Stromal cell of bone marrow (primary cell): ENCODE measurements at regions not wholly inside any gene's neighbourhood (a gene's known extent, or its start where the extent isn't known, plus 50 kb on each side); places are given as distances from the start of the nearest gene placed in this dataset.

Source experiments
- DNase-seq: peaks from one replicate; pipeline ENCODE4 v3.0.0-alpha.2; 2012; ENCODE audit warnings: low read depth

GRCh38 chr4:137069473-137069872, 462.8 kb downstream of the PCDH18 start:
- DNase-seq: no peak

DNA sequence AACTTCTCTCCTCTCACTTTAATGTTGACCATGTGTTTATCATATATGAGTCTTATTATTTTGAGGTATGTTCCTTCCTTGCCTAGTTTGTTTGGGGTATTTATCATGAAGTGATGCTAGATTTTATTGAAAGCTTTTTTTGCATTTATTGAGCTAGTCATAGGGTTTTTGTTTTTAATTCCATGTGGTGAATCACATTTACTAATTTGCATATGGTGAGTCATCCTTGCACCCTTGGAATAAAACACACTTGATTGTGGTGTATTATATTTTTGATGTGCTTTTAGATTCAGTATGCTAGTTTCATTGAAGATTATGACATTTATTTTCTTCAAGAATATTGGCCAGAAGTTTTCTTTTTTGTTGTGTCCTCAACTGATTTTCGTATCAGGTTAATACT, 464.6 kb downstream of the PCDH18 start:
- no peak for DNase-seq

DNA sequence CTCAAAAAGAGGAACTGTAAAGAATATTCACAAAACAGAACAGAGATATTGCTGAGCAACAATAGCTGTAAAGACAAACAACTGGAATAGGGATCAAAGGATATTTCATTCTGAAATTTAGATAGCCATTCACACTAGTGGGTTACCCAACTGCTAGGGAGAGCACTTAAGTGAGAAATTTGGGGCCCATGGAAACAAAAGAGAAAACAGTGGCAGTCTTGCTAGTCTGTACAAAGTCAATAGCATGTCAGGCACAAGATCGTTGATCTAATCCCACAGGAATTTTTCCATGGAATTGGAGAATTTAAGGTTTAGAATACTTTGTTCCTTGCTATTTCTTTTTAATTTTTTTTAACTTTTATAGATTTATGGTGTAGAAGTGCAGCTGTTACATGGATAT, 467.0 kb downstream of the PCDH18 start:
- DNase-seq: peak; percentile 28

DNA sequence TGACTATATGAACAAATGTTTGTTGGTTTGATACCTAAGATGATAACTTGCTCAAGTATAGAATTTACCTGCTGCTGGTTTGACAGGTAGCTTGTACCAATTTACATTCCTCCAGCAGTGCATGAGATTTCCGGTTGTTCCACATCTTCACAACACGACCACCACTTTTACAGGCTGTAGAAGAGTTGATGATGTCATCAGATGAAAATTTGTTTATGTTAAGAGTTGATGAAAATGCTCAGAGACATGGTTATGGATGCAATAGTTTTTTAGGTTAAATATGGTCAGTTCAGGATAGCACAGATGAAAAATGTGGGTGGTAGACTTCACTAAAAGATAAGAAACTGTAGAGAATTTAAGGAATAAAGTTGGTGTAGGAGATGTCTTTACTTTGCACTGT, 468.3 kb downstream of the PCDH18 start:
- DNase-seq: no peak

DNA sequence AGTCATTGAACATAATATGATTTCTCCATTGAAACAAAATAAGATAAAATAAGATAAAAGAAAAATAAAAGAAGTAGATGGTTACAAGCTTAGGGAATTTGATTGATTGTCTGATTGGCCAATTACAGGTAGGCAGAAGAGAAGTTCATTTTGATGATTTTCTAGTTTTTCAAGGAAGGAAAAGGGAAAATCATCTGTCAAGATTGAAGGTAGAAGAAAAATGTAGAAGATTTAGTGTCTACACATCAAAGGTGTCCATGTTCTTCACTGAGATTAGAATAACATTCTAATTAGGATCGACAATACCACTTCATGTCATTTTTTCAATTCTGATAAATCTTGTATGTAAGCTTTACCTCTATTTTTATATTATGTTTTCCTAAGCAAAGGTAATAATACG, 489.1 kb downstream of the PCDH18 start:
- DNase-seq: no peak

- DNase-seq: no peak
These were observed 492.9 kb downstream of the PCDH18 start for GRCh38 chr4:137039370-137039769.

DNA sequence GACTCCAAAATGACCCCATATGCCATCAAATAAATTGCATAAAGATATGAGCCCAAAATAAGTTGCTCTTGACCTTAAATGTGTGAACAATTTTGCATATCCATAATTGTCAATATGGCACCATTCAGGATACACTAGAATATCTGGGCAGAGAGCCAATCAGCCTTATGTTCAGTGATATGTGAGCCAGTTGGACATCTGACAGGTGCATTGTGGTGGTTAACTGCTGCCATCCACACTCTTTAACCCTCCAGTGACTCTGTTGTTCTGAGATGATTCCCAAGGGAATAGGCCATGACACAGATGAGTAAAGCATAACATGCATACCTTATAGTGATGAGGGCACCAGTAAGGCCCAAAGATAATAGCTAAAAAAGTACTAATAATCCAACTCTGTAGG, 500.1 kb downstream of the PCDH18 start:
- DNase-seq: no peak

GRCh38 chr4:137029026-137029425, 503.3 kb downstream of the PCDH18 start:
- no peak for DNase-seq

GRCh38 chr4:137025484-137026059, 506.7 kb downstream of the PCDH18 start:
- DNase-seq: no peak

DNA sequence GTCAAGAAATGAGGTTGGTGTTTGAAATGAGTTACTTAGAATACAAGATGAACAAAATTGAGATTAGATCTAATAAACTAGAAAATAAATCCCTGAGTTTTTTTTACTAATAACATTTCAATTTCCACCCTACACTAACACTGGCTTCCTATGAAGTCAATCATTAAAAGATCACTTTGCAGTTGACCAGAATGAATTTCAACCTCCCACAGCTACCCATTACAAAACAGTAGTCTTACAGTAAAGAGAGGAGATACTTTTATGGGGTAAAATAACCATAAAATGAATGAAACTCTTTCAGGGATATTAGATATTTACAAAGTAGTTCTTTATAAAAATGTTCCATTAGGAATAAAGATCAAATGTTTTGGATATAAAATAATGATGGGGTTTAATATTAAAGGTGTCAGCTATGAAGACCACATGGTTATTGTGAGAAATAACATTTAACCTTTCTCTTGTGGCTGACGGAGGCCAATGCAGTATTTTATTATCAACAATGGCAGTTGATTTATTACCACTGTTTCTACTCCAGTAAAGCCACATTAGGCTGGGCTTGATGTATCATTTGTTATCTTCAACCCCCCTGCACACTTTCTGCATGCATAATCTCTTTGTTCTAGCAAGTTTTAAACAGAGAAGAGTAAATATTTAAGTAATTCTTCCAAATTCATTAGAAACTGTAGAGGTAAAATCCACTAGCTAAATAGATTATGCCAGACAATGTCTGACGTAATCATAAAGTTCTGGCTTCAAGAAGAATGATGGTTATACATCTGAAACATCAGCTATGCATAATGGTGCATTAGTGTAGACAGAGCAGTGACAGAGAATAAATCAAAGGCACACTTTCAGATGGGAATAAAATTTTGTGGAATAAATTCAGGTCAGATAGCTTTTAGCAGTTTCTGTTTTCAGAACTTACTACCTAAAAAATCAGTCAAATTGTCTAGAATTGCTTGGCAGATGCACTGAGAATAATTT, 516.6 kb downstream of the PCDH18 start:
- no peak for DNase-seq

DNA sequence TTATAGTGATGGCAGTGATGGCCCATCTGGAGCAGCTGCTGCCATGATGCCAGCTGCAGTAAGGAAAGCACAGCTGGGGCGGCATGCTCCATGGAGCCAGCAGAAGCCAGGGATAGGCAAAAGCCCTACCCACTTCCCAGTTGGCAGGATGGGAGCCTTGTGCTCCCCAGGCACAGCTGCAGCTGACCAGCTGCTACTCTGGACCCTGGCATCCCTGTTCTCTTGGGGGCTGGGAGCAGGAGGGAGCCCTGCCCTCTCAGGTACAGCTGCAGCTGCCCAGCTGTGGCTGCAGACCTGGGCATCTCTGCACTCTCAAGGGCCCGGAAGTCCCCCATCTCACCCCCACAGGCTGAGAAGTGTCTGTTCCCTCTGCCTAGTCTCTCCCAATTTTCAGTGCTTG, 531.9 kb downstream of the PCDH18 start:
- no peak for DNase-seq

- DNase-seq: no peak
These were observed 540.3 kb downstream of the PCDH18 start for GRCh38 chr4:136992032-136992431.

DNA sequence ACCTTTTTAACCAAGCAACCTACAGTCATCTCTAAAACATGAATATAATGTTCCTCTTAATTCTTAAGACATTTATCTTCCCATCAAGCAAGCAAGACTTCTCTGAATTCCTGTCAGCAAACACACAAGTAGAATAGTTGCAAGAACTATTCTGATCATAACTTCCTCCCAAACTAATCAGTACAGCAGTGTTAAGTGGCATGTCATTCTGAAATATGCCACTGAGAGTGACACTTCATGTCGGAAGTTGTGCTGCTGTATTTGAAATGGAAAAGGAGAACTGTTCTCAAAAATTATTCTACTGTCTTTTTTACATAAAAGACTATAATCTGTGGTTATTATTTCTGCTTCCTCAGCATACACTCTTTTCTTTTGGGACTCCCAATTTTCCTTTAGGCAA, 546.6 kb downstream of the PCDH18 start:
- DNase-seq: no peak

- no peak for DNase-seq
These were observed 565.2 kb downstream of the PCDH18 start for GRCh38 chr4:136967069-136967468.

DNA sequence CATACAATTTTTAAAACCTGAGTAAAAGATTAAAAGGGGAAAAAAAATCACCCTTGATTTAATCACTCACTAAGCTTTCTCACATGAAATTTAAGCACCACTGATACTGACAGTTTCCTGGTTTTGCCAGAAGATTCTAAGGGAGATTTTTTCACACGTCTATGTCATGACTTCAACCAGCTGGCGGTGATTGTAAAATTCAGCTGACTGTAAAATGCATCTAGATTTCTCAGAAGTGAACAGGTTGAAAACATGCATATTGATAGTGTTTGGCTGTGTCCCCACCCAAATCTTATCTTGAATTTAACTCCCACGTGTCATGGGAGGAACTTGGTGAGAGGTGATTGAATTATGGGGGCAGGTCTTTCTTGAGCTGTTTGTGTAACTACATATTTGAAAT, 566.8 kb downstream of the PCDH18 start:
- no peak for DNase-seq

- no peak for DNase-seq
These were observed 569.4 kb downstream of the PCDH18 start for GRCh38 chr4:136962868-136963267.

DNA sequence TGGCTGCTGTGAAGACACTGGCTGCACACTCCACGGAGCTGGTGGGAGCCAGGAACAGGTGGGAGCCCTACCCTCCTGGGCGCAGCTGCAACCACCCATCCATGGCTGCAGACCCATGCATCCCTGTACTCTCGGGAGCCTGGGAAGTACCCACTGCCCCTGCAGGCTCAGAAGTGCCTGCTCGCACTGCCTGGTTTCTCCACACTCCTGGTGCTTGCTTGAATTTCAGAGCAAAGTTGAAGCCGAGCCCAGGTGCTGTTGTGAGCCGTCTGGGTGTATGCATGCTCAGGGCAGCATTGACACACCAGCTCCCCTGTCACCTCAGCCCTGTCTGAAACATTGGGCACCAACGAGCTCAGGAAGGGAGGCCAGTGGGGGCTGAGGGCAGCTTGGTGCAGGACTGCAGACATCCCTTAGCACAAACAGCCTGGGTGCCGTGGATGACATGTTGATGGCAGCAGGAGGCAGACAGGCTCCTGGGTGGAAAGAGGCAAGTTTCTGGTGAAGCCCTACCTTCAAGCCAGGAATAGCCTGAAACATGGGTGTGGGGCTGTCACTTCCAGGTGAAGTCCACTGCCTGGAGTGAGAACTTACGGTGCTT, 585.9 kb downstream of the PCDH18 start:
- DNase-seq: no peak

- no peak for DNase-seq
These were observed 592.5 kb downstream of the PCDH18 start for GRCh38 chr4:136939781-136940180.

DNA sequence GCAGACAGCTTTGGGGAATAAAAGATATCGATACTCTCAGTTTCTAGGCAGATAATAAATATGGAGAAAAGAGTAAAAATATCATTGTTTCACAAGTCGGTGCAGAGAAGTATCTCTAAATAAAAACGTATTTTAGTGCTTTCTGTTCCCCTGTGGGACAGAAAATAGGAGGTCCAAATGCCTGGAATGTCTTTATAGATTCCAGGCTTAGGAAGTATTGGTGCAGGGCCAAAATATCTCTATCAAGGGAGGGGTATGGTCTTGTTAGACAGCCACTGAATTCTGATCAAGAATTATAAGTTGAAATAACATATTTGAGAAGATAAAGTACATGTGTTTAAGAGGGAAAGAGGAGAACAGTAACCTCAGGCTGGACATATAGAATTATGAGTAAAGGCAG, 596.4 kb downstream of the PCDH18 start:
- DNase-seq: no peak

DNA sequence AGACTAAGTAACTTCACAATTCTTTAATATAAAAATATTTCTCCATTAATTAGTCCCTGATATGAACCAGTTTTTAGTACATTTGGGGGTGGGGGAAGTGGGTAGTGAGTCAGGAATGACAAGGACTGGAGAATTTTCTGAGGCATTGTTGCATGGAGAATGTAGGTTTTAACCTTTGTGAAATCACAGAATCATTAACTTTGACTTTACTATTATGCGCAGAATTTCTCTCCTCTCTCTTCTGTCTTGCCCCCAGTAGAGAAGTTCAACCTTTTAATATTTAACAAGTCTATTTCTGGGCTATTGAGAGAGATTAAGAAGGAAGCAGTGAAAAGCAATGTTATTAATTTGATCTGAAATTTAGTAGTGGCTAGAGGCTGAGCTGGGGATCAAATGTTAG, 597.0 kb downstream of the PCDH18 start:
- DNase-seq: no peak

DNA sequence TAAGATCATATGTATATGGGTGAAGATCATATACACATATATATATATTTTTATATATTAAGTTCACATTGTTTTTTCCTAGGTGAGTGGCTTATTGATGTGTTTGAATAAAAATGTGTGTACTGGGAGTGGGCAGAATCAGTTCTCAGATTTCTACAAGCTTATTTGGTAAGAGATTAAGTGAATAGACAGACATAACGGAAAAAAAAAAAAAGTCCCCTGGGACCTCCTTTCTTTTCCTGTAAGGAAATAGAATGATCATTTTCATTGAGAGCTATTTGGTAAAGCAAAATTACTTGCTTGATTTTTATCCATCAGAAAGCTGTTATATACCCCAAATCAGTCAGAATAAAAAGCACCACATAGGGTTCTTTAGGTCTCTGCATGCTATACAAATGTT, 597.7 kb downstream of the PCDH18 start:
- DNase-seq: peak; percentile 4

- no peak for DNase-seq
These were observed 600.5 kb downstream of the PCDH18 start for GRCh38 chr4:136931781-136932180.

DNA sequence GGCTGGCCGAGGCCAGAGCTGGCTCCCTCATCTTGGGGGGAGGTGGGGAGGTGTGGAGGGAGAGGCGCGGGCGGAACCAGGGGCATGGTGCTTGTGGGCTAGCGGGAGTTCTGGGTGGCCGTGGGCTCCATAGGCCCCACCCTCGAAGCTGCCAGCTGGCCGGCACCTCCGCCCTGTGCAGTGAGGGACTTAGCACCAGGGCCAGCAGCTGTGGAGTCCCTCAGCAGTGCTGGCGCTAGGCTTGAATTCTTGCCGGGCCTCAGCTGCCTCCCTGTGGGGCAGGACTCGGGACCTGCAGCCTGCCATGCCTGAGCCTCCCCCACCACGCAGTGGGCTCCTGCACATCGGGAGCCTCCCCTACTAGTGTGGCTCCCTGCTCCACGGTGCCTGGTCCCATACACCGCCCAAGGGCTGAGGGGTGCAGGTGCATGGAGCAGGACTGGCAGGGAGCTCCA, 603.3 kb downstream of the PCDH18 start:
- no peak for DNase-seq
